HCT116 (cell line): ENCODE measurements at regions not wholly inside any gene's neighbourhood (a gene's known extent, or its start where the extent isn't known, plus 50 kb on each side); places are given as distances from the start of the nearest gene placed in this dataset.

Experiments
- EGR1 ChIP-seq: IDR thresholded peaks from 2 replicates; pipeline ENCODE4 v1.6.1; 2012; ENCODE audit warnings: low read depth
- ELF1 ChIP-seq: IDR thresholded peaks from 2 replicates; pipeline ENCODE4 v1.6.1; 2012; ENCODE audit warnings: low read depth, borderline replicate concordance
- EZH2 ChIP-seq: fragments of 200-600 bp; sonication (generic); IDR thresholded peaks from 2 replicates; pipeline ENCODE4 v1.6.1; 2017; ENCODE audit warnings: antibody characterized with exemption, mixed run types
- FOSL1 ChIP-seq: IDR thresholded peaks from 2 replicates; pipeline ENCODE4 v1.6.1; 2012; ENCODE audit warnings: low read depth
- POLR2A ChIP-seq: IDR thresholded peaks from 2 replicates; pipeline ENCODE4 v1.7.0; 2011; ENCODE audit warnings: borderline replicate concordance; ENCODE audit not compliant: insufficient read depth, insufficient read length; ENCODE audit errors: extremely low read depth
- YY1 ChIP-seq: IDR thresholded peaks from 2 replicates; pipeline ENCODE4 v1.6.1; 2011; ENCODE audit warnings: low read length, low read depth, moderate library complexity, mild to moderate bottlenecking; ENCODE audit not compliant: insufficient replicate concordance; ENCODE audit errors: extremely low read depth
- ZNF274 ChIP-seq: fragments of 200-500 bp; sonication (Bioruptor generic); IDR thresholded peaks from 2 replicates; pipeline ENCODE4 v1.6.1; 2014; ENCODE audit warnings: mild to moderate bottlenecking, low read depth, low read length, inconsistent platforms
- TF ChIP-seq, protein P1 (sequence below), 3 experiments: fragments of 200-600 bp in 1 of 3; sonication (generic) in 1 of 3; IDR thresholded peaks in 2 of 3; conservative IDR thresholded peaks in 1 of 3; 2 replicates each; pipeline ENCODE4 v1.5.1; 2012 to 2017; ENCODE audit warnings: low read depth in 2 of 3, low read length in 2 of 3, antibody characterized with exemption in 1 of 3, borderline replicate concordance in 1 of 3, control low read depth in 1 of 3, mild to moderate bottlenecking in 1 of 3, mixed read lengths in 1 of 3, mixed run types in 1 of 3, moderate library complexity in 1 of 3; ENCODE audit not compliant: insufficient read depth in 1 of 3

DNA sequence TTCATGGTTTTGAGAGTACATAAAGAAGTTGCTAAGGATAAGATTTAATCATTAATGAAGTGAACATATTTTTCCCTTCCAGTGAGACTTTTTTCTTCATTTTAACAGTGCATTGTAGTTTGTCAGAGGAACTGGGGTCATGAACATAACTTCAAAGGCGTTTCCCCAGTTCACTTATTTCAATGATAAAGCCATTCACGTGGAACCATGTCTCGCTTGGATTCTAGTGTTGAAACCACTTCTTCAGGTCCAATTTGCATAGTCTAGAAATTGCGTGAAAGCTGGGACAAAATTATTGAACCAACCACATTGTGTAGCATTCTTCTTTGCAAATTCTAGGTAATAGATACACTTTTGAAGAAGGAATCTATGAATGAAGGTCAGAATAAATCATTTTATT lies 197.0 kb downstream of the CLIC5 start:
- no peak for TF ChIP-seq EGR1
- TF ChIP-seq ELF1, result no peak
- TF ChIP-seq, protein P1, sequence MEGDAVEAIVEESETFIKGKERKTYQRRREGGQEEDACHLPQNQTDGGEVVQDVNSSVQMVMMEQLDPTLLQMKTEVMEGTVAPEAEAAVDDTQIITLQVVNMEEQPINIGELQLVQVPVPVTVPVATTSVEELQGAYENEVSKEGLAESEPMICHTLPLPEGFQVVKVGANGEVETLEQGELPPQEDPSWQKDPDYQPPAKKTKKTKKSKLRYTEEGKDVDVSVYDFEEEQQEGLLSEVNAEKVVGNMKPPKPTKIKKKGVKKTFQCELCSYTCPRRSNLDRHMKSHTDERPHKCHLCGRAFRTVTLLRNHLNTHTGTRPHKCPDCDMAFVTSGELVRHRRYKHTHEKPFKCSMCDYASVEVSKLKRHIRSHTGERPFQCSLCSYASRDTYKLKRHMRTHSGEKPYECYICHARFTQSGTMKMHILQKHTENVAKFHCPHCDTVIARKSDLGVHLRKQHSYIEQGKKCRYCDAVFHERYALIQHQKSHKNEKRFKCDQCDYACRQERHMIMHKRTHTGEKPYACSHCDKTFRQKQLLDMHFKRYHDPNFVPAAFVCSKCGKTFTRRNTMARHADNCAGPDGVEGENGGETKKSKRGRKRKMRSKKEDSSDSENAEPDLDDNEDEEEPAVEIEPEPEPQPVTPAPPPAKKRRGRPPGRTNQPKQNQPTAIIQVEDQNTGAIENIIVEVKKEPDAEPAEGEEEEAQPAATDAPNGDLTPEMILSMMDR (IDR thresholded peaks at IDR 0.05 in 2 of 3, conservative IDR thresholded peaks at IDR 0.05 in 1 of 3; ENCODE audit: borderline replicate concordance in 1 of 3, insufficient read depth in 1 of 3, low read depth in 2 of 3, low read length in 2 of 3), result no peak
- TF ChIP-seq EZH2, result no peak
- TF ChIP-seq POLR2A, result no peak
- no peak for TF ChIP-seq FOSL1
- no peak for TF ChIP-seq ZNF274
- TF ChIP-seq YY1, result no peak
